Fibroblast of lung (primary cell): ENCODE measurements at regions not wholly inside any gene's neighbourhood (a gene's known extent, or its start where the extent isn't known, plus 50 kb on each side); places are given as distances from the start of the nearest gene placed in this dataset.

Experiments used
- DNase-seq, 2 donors: peaks; one replicate each; pipeline versions ENCODE4 v3.0.0 to v3.0.0-alpha.2; 2010; ENCODE audit warnings: low read depth in 2 of 2
- H2AFZ ChIP-seq: 2 replicates; pipeline ENCODE4 v1.5.1; 2012; ENCODE audit warnings: low read length, control low read depth, inconsistent platforms
- H3K27ac ChIP-seq: 2 replicates; pipeline ENCODE4 v1.5.1; 2011; ENCODE audit warnings: low read length, control low read depth; ENCODE audit not compliant: insufficient read depth
- H3K27me3 ChIP-seq: 2 replicates; pipeline ENCODE4 v1.5.1; 2011; ENCODE audit warnings: mild to moderate bottlenecking, low read length; ENCODE audit not compliant: control insufficient read depth, insufficient read depth
- H3K36me3 ChIP-seq: 2 replicates; pipeline ENCODE4 v1.5.1; 2011; ENCODE audit warnings: low read length; ENCODE audit not compliant: control insufficient read depth, insufficient read depth
- H3K4me1 ChIP-seq: 2 replicates; pipeline ENCODE4 v1.5.1; 2011; ENCODE audit warnings: low read length; ENCODE audit not compliant: control insufficient read depth, insufficient read depth; ENCODE audit errors: extremely low read depth
- H3K4me2 ChIP-seq: 2 replicates; pipeline ENCODE4 v1.5.1; 2011; ENCODE audit warnings: low read length, control low read depth; ENCODE audit not compliant: insufficient read depth; ENCODE audit errors: extremely low read depth
- H3K4me3 ChIP-seq, 4 experiments: fragments of 200-600 bp in 1 of 4; sonication (generic) in 1 of 4; replicated peaks in 1 of 4; 2 replicates each; pipeline ENCODE4 v1.5.1; 2011 to 2016; ENCODE audit warnings: low read length in 4 of 4, low read depth in 3 of 4, mild to moderate bottlenecking in 3 of 4, control low read depth in 2 of 4, inconsistent platforms in 1 of 4, mixed read lengths in 1 of 4; ENCODE audit not compliant: insufficient read depth in 1 of 4; ENCODE audit errors: control extremely low read depth in 1 of 4
- H3K79me2 ChIP-seq: 2 replicates; pipeline ENCODE4 v1.5.1; 2012; ENCODE audit warnings: mild to moderate bottlenecking, low read length, inconsistent platforms; ENCODE audit not compliant: control insufficient read depth, insufficient read depth
- H3K9ac ChIP-seq: 2 replicates; pipeline ENCODE4 v1.5.1; 2011; ENCODE audit warnings: mild to moderate bottlenecking, low read length, control low read depth; ENCODE audit not compliant: insufficient read depth
- H3K9me3 ChIP-seq: 2 replicates; pipeline ENCODE4 v1.5.1; 2012; ENCODE audit warnings: low read depth, low read length; ENCODE audit not compliant: control insufficient read depth, insufficient read depth
- H4K20me1 ChIP-seq: 2 replicates; pipeline ENCODE4 v1.5.1; 2011; ENCODE audit warnings: low read length; ENCODE audit not compliant: control insufficient read depth, insufficient read depth; ENCODE audit errors: extremely low read depth
- EZH2 ChIP-seq: IDR thresholded peaks from 2 replicates; pipeline ENCODE4 v1.5.1; 2012; ENCODE audit warnings: low read length, control low read depth, mild to moderate bottlenecking; ENCODE audit errors: missing control alignments
- TF ChIP-seq, protein P1 (sequence below), 2 donors: IDR thresholded peaks in 1 of 2; conservative IDR thresholded peaks in 1 of 2; 1 replicate in 1 of 2; 2 replicates in 1 of 2; pipeline ENCODE4 v1.5.1; 2011 to 2012; ENCODE audit warnings: low read length in 2 of 2, control low read depth in 1 of 2, inconsistent platforms in 1 of 2, low read depth in 1 of 2, mild to moderate bottlenecking in 1 of 2

DNA sequence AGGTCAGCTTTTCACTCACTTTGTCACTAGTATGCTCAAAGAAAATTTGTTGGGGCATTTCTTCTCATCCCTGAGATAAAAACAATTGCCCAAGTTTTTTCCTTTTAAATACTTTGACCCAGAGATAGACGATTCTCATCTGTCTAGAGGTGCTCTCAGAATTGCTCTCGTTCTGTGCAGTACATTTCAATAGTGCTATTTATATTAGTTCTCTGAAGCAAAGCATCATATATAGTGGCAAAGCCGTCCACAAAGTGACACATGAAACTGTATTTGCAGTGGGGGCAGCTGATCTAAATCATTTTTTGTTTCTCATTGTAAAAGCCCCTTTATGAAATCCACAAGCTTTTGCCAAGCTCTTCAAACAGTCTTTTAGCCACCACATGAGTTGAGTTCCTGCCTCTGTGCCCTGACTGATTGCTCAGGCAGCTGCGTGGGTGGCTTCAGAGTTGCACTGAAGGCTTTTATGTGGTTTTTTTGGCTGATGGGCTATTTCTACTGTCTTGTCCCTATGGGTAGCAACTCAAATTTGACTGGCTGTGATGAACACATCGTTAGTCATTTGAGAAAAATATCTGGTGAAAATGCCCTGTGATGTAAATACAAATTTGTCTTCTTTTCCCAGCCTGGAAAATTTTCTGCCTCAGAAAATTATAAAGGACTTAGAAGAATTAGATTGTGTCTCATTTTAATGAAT is 119.1 kb upstream of the OTUD4 start:
- Histone ChIP-seq H2AFZ (no peak overlapping the region), H3K4me1 (peaks cover 2% of the 10 kb centered on the region), H3K79me2 (no peaks in the 10 kb centered on the region), H4K20me1 (no peaks in the 10 kb centered on the region), H3K36me3 (no peaks in the 10 kb centered on the region), H3K4me2 (no peak overlapping the region), H3K27me3 (no peaks in the 10 kb centered on the region), H3K9me3 (no peaks in the 10 kb centered on the region), H3K9ac (no peak overlapping the region), H3K4me3 (no peak overlapping the region), H3K27ac (no peak overlapping the region)
- peak; percentile 11 to 94 for DNase-seq
- TF ChIP-seq EZH2 = no peak
- TF ChIP-seq, protein P1, sequence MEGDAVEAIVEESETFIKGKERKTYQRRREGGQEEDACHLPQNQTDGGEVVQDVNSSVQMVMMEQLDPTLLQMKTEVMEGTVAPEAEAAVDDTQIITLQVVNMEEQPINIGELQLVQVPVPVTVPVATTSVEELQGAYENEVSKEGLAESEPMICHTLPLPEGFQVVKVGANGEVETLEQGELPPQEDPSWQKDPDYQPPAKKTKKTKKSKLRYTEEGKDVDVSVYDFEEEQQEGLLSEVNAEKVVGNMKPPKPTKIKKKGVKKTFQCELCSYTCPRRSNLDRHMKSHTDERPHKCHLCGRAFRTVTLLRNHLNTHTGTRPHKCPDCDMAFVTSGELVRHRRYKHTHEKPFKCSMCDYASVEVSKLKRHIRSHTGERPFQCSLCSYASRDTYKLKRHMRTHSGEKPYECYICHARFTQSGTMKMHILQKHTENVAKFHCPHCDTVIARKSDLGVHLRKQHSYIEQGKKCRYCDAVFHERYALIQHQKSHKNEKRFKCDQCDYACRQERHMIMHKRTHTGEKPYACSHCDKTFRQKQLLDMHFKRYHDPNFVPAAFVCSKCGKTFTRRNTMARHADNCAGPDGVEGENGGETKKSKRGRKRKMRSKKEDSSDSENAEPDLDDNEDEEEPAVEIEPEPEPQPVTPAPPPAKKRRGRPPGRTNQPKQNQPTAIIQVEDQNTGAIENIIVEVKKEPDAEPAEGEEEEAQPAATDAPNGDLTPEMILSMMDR (conservative IDR thresholded peaks at IDR 0.05 in 1 of 2, IDR thresholded peaks at IDR 0.05 in 1 of 2; ENCODE audit: low read depth in 1 of 2, low read length in 2 of 2) = no peak

- Histone ChIP-seq H3K36me3 (no peaks in the 10 kb centered on the region), H3K27ac (no peak overlapping the region), H3K79me2 (no peaks in the 10 kb centered on the region), H3K27me3 (no peaks in the 10 kb centered on the region), H3K4me1 (peaks cover 2% of the 10 kb centered on the region), H3K9me3 (no peaks in the 10 kb centered on the region), H4K20me1 (no peaks in the 10 kb centered on the region), H3K9ac (no peak overlapping the region), H3K4me3 (no peak overlapping the region), H2AFZ (no peak overlapping the region), H3K4me2 (no peak overlapping the region)
- DNase-seq = no peak
- TF ChIP-seq, protein P1 (conservative IDR thresholded peaks at IDR 0.05 in 1 of 2, IDR thresholded peaks at IDR 0.05 in 1 of 2; ENCODE audit: low read depth in 1 of 2, low read length in 2 of 2) = no peak
- TF ChIP-seq EZH2 = no peak
These were observed 118.5 kb upstream of the OTUD4 start for GRCh38 chr4:145298885-145299284.

DNA sequence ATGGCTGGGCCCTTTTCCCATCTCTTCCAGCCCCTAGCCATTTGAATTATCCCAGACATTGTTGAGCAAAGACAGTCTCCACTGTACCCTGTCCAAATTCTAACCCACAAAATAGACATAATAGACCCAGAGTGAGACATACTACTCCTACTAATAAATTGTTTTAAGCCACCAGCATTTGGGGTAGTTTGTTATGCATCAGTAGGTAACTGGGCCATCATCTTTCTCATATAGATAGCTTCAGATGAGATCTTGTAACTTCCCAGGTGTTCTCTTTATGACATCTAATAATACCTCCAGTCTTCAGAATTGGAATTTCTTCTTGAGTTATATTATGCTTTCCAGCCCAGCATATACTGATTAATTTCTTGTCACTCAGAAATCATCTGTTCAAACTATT is 117.2 kb upstream of the OTUD4 start:
- no peak overlapping the region for H2AFZ ChIP-seq

More for the DNA sequence above, 117.2 kb upstream of the OTUD4 start:
- no peak overlapping the region for H3K27ac ChIP-seq
- no peaks in the 10 kb centered on the region for H3K27me3 ChIP-seq
- H3K9me3 ChIP-seq = no peaks in the 10 kb centered on the region
- no peaks in the 10 kb centered on the region for H3K79me2 ChIP-seq
- H3K9ac ChIP-seq = no peak overlapping the region
- H3K4me3 ChIP-seq = no peak overlapping the region
- peaks cover 2% of the 10 kb centered on the region for H3K4me1 ChIP-seq
- no peaks in the 10 kb centered on the region for H4K20me1 ChIP-seq
- TF ChIP-seq, protein P1 (conservative IDR thresholded peaks at IDR 0.05 in 1 of 2, IDR thresholded peaks at IDR 0.05 in 1 of 2; ENCODE audit: low read depth in 1 of 2, low read length in 2 of 2) = no peak
- TF ChIP-seq EZH2 = no peak
- no peak for DNase-seq
- no peak overlapping the region for H3K4me2 ChIP-seq
- H3K36me3 ChIP-seq = no peaks in the 10 kb centered on the region
